ENCODE measurements at regions not wholly inside any gene's neighbourhood (a gene's known extent, or its start where the extent isn't known, plus 50 kb on each side); places are given as distances from the start of the nearest gene placed in this dataset.

GRCh38 chr6:8758412-8758811, 323.1 kb upstream of the SLC35B3 start:
- TF ChIP-seq TCF7L2 (IDR thresholded peaks at IDR 0.05; ENCODE audit: low read depth, low read length) (no peak), POLR2AphosphoS5 (IDR thresholded peaks at IDR 0.05; ENCODE audit: low read depth, low read length) (no peak)
- TF ChIP-seq, protein P1, sequence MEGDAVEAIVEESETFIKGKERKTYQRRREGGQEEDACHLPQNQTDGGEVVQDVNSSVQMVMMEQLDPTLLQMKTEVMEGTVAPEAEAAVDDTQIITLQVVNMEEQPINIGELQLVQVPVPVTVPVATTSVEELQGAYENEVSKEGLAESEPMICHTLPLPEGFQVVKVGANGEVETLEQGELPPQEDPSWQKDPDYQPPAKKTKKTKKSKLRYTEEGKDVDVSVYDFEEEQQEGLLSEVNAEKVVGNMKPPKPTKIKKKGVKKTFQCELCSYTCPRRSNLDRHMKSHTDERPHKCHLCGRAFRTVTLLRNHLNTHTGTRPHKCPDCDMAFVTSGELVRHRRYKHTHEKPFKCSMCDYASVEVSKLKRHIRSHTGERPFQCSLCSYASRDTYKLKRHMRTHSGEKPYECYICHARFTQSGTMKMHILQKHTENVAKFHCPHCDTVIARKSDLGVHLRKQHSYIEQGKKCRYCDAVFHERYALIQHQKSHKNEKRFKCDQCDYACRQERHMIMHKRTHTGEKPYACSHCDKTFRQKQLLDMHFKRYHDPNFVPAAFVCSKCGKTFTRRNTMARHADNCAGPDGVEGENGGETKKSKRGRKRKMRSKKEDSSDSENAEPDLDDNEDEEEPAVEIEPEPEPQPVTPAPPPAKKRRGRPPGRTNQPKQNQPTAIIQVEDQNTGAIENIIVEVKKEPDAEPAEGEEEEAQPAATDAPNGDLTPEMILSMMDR (IDR thresholded peaks at IDR 0.05), result no peak
- TF ChIP-seq, protein P2, sequence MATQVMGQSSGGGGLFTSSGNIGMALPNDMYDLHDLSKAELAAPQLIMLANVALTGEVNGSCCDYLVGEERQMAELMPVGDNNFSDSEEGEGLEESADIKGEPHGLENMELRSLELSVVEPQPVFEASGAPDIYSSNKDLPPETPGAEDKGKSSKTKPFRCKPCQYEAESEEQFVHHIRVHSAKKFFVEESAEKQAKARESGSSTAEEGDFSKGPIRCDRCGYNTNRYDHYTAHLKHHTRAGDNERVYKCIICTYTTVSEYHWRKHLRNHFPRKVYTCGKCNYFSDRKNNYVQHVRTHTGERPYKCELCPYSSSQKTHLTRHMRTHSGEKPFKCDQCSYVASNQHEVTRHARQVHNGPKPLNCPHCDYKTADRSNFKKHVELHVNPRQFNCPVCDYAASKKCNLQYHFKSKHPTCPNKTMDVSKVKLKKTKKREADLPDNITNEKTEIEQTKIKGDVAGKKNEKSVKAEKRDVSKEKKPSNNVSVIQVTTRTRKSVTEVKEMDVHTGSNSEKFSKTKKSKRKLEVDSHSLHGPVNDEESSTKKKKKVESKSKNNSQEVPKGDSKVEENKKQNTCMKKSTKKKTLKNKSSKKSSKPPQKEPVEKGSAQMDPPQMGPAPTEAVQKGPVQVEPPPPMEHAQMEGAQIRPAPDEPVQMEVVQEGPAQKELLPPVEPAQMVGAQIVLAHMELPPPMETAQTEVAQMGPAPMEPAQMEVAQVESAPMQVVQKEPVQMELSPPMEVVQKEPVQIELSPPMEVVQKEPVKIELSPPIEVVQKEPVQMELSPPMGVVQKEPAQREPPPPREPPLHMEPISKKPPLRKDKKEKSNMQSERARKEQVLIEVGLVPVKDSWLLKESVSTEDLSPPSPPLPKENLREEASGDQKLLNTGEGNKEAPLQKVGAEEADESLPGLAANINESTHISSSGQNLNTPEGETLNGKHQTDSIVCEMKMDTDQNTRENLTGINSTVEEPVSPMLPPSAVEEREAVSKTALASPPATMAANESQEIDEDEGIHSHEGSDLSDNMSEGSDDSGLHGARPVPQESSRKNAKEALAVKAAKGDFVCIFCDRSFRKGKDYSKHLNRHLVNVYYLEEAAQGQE (IDR thresholded peaks at IDR 0.05; ENCODE audit: insufficient read depth in 1 of 2, low read depth in 2 of 2, low read length in 1 of 2), result no peak

All from Panc1 (cell line).